ENCODE measurements at regions not wholly inside any gene's neighbourhood (a gene's known extent, or its start where the extent isn't known, plus 50 kb on each side); places are given as distances from the start of the nearest gene placed in this dataset.
"Not testable (repeated sequence)": the region's sequence is repeated elsewhere in the genome, so short reads cannot be mapped to it uniquely, and the experiment has no call there.

DNA sequence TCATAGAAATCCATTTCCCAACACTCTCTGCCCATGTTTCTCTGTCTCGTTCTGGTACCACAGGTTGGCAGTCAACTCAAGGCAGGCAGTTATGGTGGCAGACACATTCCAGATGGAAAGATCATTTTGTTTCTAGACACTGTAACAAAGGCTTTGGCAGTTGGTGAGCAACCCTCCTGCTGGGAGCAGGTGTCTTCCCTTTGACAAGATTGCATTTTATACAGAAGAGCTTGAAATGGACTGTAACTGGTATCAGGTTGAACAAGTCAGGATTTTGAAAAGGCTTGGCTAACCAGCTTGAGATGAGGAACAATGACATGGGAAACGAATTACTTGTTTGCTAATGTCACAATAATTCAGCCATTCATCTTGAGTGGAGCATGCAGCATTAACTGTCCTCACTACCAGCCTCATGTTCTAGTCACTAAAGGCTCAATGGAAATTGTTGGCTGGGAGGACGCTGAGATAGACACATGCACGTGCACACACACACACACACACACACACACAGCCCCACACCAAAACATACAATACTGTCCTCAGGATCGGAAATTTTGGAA lies 170.0 kb downstream of the SEMA6D start:
- peak; percentile 96 for DNase-seq

DNA sequence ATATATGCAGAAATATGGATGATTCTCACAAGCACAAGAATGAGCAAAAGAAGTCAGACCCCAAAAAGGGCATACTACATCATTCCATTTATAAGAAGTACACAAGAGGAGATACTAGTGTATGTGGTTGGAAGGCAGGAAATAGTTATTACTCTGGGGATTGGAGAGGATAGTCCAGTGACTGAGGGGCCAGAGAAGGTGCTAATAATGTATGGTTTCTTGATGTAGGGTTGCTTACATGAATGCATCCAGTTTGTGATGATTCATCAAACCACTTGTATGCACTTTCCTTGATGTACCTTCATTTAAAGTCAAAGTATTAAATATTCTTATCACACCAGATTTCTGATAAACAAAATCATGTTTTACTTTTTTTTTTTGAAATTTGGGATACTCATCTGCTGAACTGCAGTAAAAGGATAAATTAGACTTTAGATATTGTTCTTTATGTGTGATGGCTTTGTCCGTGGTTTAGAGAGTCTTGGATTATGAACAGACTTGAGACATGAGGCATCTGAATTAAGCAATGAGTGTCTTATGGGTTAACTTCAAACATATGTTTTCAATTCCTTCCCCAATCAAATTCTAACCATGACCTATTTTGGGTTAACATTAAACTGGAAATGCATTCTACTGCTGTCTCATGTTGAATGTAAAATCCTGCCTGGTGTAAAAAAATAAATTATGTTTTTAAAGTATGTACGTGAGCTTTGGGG lies 171.2 kb downstream of the SEMA6D start:
- no peak for DNase-seq

DNA sequence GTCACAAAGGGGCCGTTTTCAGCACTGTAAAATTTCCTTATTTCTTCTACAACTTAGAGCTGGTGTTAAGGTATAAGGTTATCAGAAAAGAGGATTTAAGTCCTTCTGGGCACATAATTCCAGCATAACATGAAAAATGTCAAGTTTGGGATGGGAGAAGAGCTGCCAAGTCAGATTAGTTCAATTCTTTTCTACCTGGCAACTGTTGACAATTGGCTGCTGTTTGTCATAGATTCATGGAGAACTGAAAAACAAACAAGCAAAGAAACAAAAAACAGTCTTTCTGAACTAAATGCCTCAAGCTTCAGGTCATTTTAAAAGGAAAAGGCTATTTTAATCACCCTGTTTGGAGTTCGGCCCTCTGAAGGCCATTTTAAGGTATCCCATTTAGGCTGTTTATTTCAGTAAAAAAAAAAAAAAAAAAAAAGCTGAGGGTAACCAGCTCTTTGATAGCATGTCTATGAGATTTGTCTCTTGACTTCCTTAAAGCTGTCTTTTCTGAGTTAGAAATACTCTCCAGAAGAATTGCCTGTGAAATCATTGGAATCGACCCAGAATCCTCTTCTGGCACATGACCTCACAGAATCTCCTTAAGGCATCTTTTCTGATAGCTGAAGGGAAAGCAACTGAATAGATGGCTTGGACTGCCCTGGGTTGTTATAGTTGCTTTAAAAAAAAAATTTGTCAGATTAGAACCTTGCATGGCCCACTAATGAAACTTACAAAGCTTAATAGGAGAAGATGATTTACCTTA lies 173.3 kb downstream of the SEMA6D start:
- DNase-seq, result no peak

DNA sequence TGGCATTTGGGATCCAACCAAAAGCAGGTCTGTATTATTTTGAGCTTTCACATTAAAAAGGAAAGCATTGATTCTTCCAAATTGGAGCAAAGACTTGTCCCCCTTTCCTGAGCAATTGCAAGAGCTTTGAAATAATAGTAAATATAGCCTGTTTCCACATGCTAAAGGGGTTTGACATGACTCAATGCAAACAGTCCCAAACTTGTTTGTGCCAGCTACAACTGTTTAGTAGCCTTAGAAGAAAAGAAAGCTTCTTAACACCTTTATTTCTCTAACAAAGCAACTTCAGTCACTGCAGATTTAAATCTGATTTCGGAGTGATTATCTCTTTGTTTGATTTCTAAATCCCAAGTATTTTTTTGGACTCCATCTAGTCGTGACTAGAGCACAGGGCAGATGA lies 180.2 kb downstream of the SEMA6D start:
- no peak for DNase-seq

DNA sequence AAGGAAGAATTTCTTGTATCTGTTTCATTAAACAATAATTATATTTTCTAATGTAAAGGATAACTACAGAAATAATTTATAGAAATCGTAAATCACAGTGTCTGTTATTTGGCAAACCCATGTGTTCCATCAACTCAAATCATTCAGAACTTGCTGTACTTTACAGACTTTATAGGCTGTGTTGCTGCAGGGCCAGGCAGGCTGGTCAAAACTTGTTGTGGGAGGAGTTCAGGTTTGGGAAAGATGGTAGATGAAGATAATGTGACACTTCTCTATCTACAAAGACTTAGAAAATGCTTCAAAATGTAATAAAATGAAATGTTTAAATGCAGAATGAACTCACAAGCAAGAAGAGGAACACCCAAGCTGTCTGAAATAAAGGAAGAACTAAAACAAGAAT lies 183.4 kb downstream of the SEMA6D start:
- no peak for DNase-seq

DNA sequence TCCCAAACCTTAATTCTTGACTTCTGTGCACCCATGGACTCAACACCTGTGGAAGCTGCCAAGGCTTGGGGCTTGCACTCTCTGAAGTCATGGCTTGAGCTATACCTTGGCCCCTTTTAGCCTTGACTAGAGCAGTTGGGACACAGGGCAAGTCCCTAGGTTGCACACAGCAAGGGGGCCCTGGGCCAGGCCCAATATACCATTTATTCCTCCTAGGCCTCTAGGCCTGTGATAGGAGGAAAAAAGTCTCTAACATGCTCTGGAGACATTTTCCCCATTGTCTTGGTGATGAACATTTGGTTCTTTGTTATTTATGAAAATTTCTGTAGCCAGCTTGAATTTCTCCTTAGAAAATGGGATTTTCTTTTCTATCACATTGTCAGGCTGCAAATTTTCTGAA lies 186.1 kb downstream of the SEMA6D start:
- no peak for DNase-seq

DNA sequence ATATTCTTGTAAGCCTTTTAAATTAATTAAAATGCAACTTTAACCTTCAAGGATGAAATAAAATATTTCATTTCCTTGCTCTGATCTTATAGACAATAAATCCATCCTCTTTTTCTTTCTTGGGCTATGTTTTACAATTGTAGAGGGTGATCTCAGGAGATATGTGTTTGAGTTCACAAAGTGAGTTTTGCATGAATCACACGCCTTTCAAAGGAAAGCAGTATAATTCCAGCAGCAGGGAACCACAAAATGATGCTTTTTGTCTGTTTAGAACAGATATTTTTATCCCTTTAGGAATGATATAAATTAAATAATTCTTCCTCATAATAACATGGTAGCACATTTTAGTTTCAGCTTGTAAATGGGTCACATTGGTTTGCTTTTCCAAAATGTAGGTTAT lies 191.2 kb downstream of the SEMA6D start:
- DNase-seq, result no peak

DNA sequence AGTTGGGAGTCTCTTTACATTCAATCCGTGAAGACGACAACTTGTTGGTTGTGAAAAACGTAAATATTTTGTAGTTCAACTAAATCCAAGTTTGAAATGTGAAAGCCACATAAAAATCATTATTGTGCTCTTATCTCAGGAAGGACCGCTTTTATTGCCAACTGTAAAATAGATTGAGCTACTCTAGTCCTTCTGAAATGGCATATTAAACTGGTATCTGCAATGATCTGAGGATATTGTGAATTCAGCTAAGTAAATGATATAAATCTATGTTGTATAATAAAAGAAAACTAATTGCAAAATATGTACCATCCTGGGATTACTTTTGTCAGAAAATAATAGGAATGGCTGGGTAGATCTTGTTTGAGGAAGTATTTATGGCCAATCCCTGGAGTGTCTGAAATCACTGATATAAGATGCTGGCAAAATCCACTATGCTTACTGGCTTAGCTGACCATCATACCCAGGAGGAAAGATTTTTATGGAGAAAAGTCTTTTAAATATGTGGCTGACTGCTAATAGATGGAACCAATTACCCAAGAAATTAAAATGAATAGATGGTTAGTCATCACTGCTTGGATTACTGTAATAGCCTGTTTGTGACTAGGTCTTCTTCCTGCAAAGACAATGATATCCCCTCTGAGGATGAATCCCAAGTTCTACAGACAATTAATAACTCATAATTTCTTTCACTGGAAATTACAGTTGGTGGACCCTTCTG lies 191.8 kb downstream of the SEMA6D start:
- DNase-seq, result no peak

DNA sequence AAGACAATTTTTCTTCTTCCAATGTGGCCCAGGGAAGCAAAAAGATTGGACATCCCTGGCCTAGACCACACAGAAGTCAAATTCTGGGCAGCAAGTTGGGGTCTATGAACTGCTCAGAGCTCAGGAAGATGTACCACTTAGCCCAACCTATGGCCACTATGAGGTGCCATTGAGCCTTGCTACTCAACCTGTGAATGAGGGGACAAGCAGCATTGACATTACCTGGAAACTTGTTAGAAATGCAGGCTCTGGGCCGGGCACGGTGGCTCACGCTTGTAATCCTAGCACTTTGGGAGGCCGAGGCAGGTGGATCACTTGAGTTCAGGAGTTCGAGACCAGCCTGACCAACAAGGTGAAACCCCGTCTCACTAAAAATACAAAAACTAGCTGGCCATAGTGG lies 195.6 kb downstream of the SEMA6D start:
- not testable (repeated sequence) for DNase-seq

DNA sequence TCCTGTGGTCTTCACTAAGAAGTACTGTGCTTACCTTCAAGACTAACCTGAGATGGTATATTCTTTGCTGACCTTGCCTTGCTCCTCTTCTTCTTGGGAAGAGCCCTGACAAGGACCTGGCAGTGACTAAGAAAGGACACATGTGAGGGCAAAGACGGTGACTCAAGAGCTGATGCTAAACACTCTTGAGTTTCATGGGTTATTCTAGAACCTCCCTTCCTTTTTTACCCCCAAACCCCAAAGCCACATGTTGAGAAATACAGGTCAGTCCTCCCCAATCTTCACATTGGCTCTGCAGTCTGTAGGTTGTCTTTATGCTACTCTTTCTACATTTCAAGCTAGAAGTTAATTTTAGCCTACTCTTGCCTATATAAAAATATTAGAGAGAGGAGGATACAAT lies 200.6 kb downstream of the SEMA6D start:
- DNase-seq, result no peak

DNA sequence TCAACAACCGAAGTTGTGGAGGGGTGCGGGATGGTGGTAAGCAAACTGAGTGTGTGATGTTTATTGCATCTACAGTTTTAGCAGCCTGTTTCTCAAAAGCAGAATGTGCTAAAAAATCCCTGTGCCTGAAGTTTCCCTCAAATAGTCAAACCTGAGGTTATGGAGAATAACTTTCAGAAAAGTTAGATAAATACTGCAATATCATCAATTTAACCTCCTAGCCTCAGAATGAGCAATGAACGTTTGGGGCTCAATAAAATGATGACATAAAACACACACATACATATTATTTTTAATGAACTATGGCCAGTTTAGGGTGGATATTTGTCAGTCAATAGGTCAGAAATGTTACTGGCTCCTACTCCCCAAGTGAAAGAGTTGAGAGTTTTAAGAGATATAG lies 201.6 kb downstream of the SEMA6D start:
- no peak for DNase-seq

DNA sequence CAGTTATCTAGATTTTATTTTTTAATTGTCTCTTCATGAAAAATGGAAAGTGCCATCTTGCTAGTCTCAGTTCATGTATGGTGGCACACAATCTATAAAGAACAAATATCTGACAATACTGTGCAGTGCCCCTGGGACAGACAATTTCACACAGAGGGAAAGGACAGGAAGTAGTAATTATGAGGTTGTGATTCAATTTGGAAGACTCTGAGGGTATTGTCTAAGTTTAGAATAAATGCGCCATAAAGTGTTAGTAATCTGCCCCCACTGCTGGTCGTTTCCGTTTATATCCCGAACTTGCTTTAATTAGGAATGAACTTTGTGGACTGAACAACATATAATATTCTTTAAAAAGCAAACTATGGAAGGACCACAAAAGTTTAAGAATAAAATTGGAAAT lies 196.4 kb upstream of the SLC24A5 start:
- no peak for DNase-seq

DNA sequence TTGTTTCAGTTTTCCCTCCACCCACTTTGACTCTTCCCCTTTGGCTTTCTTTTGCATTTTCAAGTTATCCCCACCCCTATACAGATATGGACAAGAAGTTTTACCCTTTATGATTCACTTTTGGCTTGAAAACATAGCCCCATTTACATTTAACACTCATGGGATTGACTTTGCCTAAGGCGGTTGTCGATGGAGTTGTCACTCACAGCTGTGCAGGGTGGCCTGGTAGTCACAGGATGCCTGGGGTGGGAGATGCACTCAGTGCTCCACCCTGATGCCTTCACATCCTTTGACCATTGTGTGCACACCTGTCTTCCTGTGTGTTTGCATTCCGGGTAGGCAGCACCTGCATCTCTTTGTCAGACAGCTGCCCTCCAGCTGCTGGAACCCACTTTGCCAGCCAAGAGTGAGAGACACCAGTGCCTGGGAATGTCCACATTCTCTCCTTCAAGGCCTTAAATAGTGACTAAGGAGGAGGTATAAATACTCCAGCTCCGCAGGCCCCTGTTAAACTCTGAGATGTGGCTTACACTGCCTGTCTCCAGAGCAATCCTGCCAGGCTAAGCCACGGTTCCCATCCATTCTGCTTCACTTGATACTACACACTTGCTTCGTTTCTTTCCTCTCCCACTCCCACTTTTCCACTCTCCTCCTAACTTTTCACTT lies 191.5 kb upstream of the SLC24A5 start:
- peak; percentile 83 for DNase-seq

DNA sequence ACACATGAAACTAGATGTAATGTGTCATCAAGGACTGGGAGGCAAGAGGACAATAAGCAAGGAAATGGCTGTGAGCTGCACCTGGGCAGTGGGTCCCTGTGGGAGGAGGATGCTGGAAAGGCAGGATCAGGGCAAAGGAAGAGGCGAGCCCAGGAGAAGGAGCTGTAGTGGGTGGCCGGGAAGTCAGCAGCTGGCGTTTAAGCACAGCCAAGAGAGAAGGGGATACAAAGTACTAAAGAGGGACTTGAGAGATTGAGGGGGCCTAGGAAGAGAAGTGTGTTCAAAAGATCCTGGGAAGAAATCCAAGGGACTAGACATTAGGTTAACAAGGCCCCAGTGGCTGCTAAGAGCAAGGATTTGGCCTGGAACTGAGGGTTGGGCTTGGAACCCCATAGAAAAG lies 188.5 kb upstream of the SLC24A5 start:
- no peak for DNase-seq

DNA sequence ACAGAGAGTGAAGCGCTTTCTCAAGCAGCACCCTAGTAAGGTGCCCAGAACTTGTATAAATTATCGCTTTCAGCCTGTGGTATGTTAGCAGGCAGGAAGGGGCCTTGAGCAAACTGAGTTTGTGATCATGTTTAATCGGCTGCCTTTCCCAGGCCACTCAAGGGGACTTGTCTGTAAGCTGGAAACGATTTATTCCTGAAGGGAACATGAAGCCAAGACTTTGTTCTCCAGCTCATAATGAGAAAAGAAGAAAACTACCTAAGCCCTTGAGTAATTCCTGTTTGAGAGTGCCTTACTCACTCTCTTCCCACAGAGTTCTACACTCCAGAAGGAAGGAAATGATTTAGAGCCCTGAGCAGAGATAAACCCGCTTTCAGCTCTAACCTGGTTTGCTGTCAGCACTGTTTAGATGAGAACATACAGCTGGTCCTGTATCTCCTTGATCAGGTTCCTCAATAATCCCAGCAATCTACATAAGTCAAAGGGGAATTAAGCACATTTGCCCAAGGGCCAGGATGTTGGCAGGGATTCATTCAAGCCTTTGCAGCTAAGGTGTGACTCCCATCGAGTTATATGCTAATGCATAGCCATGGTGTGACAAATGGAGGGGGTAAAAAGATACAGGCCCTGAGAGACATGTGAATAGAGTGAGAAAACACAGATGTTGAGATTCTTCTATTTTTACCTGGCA lies 187.7 kb upstream of the SLC24A5 start:
- DNase-seq, result no peak

DNA sequence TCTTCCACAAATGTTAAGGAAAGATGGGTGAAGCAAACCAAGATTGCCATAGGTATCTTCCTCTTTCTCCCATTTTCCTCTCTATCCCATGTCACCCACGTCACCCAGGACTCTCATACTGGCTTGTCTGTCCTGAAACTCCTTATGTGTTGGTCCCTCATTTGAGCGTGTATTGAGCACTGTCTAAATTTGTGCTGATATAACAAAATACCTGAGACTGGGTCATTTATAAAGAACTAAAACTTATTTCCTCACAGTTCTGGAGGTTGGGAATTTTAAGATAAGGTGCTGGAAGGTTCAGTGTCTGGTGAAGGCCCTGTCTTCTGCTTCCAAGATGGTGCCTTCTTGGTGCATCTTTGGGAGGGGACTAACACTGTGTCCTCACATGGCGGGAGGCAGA lies 186.9 kb upstream of the SLC24A5 start:
- DNase-seq, result no peak

DNA sequence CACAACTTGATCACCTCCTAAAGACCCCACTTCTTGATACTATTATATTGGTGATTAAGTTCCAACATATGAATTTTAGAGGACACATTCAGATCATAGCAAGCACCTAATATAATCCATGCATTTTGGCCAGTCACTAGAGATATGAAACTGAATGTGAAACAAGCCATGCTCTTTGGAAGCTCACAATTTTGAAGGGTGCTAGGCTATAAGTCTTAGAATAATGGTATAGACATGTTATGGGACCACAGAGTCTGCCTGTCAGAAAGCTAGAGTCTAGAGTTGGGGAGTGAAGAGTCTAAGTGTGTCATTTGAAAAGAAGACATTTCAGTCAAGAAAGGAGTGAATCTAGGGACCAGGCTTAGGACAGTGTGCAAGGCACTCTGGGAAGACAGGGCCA lies 186.4 kb upstream of the SLC24A5 start:
- DNase-seq, result no peak

DNA sequence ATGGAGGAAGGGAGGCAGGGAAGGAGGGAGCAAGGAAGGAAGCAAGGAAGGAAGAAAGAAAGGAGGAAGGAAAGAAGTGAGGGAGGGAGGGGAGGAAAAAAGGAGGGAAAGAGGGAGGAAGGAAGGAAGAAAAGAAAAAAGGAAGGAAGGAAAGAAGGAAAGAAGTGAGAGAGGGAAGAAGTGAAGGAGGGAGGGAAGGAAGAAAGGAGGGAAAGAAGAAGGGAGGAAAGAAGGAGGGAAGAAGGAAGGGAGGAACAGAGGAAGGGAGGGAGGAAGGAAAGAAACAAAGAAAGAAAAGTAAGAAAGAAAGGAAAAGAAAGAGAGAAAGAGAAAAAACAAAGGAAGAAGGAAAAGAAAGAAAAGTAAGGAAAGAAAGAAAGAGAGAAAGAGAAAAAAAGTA lies 183.0 kb upstream of the SLC24A5 start:
- no peak for DNase-seq

DNA sequence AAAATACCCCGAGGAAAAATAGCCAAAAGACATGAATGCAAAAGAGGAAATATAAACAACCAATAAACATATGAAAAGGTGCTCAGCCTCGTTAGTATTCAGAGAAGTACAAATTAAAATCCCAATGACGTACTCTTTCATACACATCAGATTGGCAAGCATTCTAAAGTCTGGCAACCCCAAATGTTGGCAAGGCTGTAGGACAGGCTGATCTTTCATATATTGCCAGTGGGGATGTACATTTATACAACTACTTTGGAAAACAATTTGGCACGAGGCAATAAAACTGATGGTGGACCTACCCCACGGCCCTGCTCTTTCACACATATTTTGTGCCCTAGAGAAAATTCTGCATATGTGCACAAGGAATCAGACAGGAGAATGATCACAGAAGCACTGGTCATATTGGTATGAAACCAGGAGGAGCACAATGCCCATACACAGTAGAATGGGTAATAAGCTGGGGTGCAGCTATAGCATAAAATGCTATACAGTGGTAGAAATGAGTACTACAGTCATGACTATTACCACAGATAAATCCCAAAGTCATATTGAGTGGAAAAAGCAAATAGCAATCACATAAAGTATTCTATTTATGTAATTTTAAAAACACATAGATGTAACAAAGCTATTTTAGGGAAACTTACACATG lies 176.0 kb upstream of the SLC24A5 start:
- DNase-seq, result no peak

DNA sequence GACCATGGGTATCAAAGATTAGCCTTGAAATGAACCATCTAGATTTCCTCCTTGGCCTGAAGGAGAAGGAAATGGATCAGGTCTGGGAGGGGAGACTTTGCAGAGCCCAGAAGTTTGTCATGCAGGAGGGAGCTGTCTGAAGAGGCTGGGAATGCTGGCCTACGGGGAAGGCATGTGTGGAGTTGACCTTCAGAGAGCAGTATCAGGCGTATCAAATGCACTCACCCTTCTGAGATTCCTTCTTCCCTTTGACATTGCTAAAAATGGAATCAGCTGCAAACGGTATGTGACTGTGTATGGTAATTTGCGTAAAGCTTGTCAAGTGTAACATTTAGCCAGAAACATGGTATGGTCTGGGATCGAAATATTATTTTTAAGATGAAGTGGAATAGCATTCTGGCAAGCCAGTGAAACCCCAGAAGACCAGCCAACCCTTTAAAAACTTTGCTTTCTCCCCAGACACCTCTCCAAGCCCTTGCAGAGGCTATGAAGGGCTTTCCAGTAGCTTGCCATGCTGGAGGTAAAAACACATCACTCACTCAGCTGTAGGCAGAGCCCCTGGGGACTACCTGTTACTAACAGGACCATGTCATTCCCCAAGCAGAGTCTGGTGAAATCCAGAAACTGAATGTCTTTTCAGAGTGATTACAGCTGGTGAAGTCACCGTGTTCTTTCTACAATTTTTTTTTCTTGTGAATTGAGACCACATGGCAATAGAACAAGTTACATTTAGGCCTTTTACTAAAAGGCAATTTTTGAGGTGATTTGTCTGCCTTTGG lies 174.7 kb upstream of the SLC24A5 start:
- no peak for DNase-seq

DNA sequence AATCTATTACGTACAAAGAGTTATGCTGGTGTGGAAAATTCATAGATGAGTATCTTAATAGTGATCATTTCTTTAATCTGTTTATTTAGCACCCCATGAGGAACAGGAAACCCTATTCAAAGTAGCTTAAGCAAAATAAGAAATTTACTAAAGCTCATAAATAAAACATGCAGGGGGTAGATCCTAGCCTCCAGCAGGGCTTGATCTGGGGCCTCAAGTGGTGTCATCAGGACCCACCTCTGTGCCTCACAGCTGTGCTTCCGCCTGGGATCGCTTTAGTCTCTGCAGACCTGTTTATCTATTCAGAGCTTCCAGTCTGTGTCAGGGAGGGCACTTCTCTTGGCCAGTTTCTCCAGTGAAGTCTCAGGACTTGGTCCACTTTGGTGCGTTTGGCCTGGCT lies 171.0 kb upstream of the SLC24A5 start:
- no peak for DNase-seq

All from NCI-H345 (cell line).